ENCODE measurements at regions not wholly inside any gene's neighbourhood (a gene's known extent, or its start where the extent isn't known, plus 50 kb on each side); places are given as distances from the start of the nearest gene placed in this dataset.

- H3K9ac ChIP-seq = peak overlapping the region; percentile 68
- ChIA-PET CTCF (no interaction called here), POLR2A (no interaction called here)
- H3K79me2 ChIP-seq (ENCODE audit: insufficient read depth) = peaks cover 13% of the 10 kb centered on the region; the same call in 1 of the 2 replicates
- no peaks in the 10 kb centered on the region for H3K9me2 ChIP-seq
- no peak for DNase-seq
- H3K4me1 ChIP-seq (ENCODE audit: control insufficient read depth in 1 of 2, insufficient read depth in 2 of 2, low read depth in 1 of 2, low read length in 1 of 2) = peaks cover 2 to 20% of the 10 kb centered on the region in 2 experiments
- H3K27me3 ChIP-seq (ENCODE audit: insufficient read depth) = no peaks in the 10 kb centered on the region
- peak overlapping the region in 1 of 2 experiments; percentile 54; a peak in 3 of 4 replicates for H3K4me3 ChIP-seq (ENCODE audit: low read depth in 2 of 2, low read length in 1 of 2)
- H4K20me1 ChIP-seq (ENCODE audit: insufficient read depth) = no peaks in the 10 kb centered on the region
- TF ChIP-seq PBX3 (IDR thresholded peaks at IDR 0.05) = no peak
- TF ChIP-seq CHD2 (IDR thresholded peaks at IDR 0.05; ENCODE audit: low read length, partially characterized antibody) = no peak
- TF ChIP-seq YY1 (IDR thresholded peaks at IDR 0.05; ENCODE audit: low read depth) = no peak
- TF ChIP-seq POLR2AphosphoS5 (IDR thresholded peaks at IDR 0.05; ENCODE audit: low read depth, low read length) = no peak
- TF ChIP-seq MEF2A (IDR thresholded peaks at IDR 0.05; ENCODE audit: borderline replicate concordance, low read depth) = no peak
- TF ChIP-seq ZBTB33 (IDR thresholded peaks at IDR 0.05; ENCODE audit: borderline replicate concordance, low read depth) = no peak
- no peak for TF ChIP-seq CTCF (IDR thresholded peaks at IDR 0.05)
- TF ChIP-seq FOXJ3 (CRISPR knock-in tag; IDR thresholded peaks at IDR 0.05) = no peak
- TF ChIP-seq ELF1 (IDR thresholded peaks at IDR 0.05) = no peak
- TF ChIP-seq EZH2phosphoT487 (IDR thresholded peaks at IDR 0.05; ENCODE audit: borderline replicate concordance, low read depth) = no peak
- no peak for TF ChIP-seq GABPA (IDR thresholded peaks at IDR 0.05; ENCODE audit: low read depth)
- TF ChIP-seq SMC3 (IDR thresholded peaks at IDR 0.05; ENCODE audit: low read depth, low read length) = no peak
- H3K36me3 ChIP-seq (replicated peaks in 1 of 2; ENCODE audit: control insufficient read depth in 1 of 2, insufficient read depth in 2 of 2, low read length in 1 of 2) = no peaks in the 10 kb centered on the region
- 34% methylated on average over 4 of the region's 4 CpGs for WGBS (ENCODE audit: low lambda C conversion rate)
- peak overlapping the region; percentile 87 to 88 for H3K27ac ChIP-seq (ENCODE audit: low read depth in 2 of 2, low read length in 1 of 2)
- H3K4me2 ChIP-seq = peak overlapping the region; percentile 76
- H3F3A ChIP-seq (replicated peaks; ENCODE audit: insufficient read depth) = peaks cover 35% of the 10 kb centered on the region
- H3K9me3 ChIP-seq = no peaks in the 10 kb centered on the region
- H2AFZ ChIP-seq (ENCODE audit: low read depth) = peak overlapping the region; percentile 50
These were observed 148.8 kb upstream of the DMRT1 start for GRCh38 chr9:692636-693129.

All from SK-N-SH (cell line).